ENCODE measurements at regions not wholly inside any gene's neighbourhood (a gene's known extent, or its start where the extent isn't known, plus 50 kb on each side); places are given as distances from the start of the nearest gene placed in this dataset.
"Not testable (repeated sequence)": the region's sequence is repeated elsewhere in the genome, so short reads cannot be mapped to it uniquely, and the experiment has no call there.

DNA sequence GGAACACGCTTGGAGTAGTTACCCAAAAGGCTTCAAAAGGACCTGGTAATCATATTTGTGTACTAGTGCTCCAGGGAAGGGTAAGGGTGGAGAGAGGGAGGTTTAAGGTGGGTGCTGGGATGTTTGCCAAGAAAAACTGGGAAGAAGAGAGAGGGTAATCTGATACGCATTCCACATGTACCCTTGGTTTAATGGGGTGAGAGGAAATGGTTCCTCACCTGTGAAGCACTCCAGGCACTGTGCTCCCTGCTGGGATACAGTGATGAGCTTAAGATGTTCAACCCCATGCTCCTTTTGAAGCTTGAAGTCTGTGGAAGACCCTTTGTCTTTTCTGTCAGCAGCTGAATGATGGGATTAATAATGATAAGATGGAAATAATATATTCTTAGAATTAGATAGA, 98.4 kb downstream of the COX7C start:
- H3K4me1 ChIP-seq (ENCODE audit: control insufficient read depth in 1 of 2, insufficient read depth in 2 of 2, low read length in 2 of 2): no peaks in the 10 kb centered on the region
- H3K9ac ChIP-seq (ENCODE audit: insufficient read depth, low read length, poor library complexity, severe bottlenecking): no peak overlapping the region
- H2AFZ ChIP-seq (ENCODE audit: insufficient read depth, low read depth, low read length, poor library complexity, severe bottlenecking): no peak overlapping the region
- TF ChIP-seq, protein P1, sequence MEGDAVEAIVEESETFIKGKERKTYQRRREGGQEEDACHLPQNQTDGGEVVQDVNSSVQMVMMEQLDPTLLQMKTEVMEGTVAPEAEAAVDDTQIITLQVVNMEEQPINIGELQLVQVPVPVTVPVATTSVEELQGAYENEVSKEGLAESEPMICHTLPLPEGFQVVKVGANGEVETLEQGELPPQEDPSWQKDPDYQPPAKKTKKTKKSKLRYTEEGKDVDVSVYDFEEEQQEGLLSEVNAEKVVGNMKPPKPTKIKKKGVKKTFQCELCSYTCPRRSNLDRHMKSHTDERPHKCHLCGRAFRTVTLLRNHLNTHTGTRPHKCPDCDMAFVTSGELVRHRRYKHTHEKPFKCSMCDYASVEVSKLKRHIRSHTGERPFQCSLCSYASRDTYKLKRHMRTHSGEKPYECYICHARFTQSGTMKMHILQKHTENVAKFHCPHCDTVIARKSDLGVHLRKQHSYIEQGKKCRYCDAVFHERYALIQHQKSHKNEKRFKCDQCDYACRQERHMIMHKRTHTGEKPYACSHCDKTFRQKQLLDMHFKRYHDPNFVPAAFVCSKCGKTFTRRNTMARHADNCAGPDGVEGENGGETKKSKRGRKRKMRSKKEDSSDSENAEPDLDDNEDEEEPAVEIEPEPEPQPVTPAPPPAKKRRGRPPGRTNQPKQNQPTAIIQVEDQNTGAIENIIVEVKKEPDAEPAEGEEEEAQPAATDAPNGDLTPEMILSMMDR (IDR thresholded peaks at IDR 0.05): no peak
- WGBS (ENCODE audit: insufficient coverage): 100% methylated on average over 2 of the region's 2 CpGs
- no peaks in the 10 kb centered on the region for H3K79me2 ChIP-seq (ENCODE audit: insufficient read depth, low read length)
- Mint-ChIP-seq H3K27ac (no peak overlapping the region), H3K36me3 (no peaks in the 10 kb centered on the region), H3K27me3 (ENCODE audit: low read depth in 3 of 3) (no peaks in the 10 kb centered on the region), H3K4me1 (no peaks in the 10 kb centered on the region), H3K4me3 (no peak overlapping the region), H3K9me3 (peaks cover 0 to 6% (median 0%) of the 10 kb centered on the region in 7 donors)
- no peaks in the 10 kb centered on the region for H3K27me3 ChIP-seq (ENCODE audit: control insufficient read depth in 2 of 2, insufficient read depth in 2 of 2, low read length in 2 of 2)
- H3K27ac ChIP-seq (ENCODE audit: low read depth in 1 of 2, low read length in 2 of 2): no peak overlapping the region
- H3K4me3 ChIP-seq (replicated peaks in 1 of 3; ENCODE audit: low read depth in 2 of 3, low read length in 3 of 3): no peak overlapping the region
- H3K36me3 ChIP-seq (replicated peaks in 1 of 2; ENCODE audit: control insufficient read depth in 1 of 2, insufficient read depth in 2 of 2, low read length in 2 of 2): no peaks in the 10 kb centered on the region
- no peaks in the 10 kb centered on the region for H4K20me1 ChIP-seq (ENCODE audit: insufficient read depth, low read length)
- intact Hi-C loops (cut with micrococcal nuclease): no loop called here
- H3K4me2 ChIP-seq (replicated peaks; ENCODE audit: extremely low read depth, low read length, poor library complexity, severe bottlenecking): no peak overlapping the region
- H3K9me3 ChIP-seq (replicated peaks in 1 of 2; ENCODE audit: control insufficient read depth in 1 of 2, insufficient read depth in 1 of 2, low read length in 2 of 2): peaks cover 0 to 3% of the 10 kb centered on the region in 2 donors
- no peak for DNase-seq

DNA sequence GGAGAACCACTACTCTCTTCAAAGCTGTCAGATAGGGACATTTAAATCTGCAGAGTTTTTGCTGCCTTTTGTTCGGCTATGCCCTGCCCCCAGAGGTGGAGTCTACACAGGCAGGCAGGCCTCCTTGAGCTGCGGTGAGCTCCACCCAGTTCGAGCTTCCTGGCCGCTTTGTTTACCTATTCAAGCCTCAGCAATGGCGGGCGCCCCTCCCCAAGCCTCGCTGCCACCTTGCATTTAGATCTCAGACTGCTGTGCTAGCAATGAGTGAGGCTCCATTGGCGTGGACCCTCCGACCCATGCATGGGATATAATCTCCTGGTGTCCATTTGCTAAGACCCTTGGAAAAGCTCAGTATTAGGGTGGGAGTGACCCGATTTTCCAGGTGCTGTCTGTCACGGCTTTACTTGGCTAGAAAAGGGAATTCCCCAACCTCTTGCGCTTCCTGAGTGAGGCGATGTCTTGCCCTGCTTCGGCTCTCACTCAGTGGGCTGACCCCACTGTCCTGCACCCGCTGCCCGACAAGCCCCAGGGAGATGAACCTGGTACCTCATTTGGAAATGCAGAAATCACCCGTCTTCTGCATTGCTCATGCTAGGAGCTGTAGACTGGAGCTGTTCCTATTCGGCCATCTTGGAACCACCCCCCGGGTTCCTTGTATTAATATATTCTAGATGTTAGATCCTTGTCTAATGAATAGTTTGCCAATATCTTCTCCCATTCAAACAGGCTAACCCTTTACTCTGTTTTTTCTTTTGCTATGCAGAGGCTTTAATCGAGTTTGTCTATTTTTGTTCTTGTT, 113.8 kb downstream of the COX7C start:
- DNase-seq; H3K9ac ChIP-seq (ENCODE audit: insufficient read depth, low read length, poor library complexity, severe bottlenecking); H3K27ac Mint-ChIP-seq; H3K27ac ChIP-seq (ENCODE audit: low read depth in 1 of 2, low read length in 2 of 2); H3K79me2 ChIP-seq (ENCODE audit: insufficient read depth, low read length); H3K4me3 Mint-ChIP-seq; H3K36me3 Mint-ChIP-seq; H4K20me1 ChIP-seq (ENCODE audit: insufficient read depth, low read length); H3K4me1 Mint-ChIP-seq; intact Hi-C loops (cut with micrococcal nuclease); H3K4me3 ChIP-seq (replicated peaks in 1 of 3; ENCODE audit: low read depth in 2 of 3, low read length in 3 of 3); H2AFZ ChIP-seq (ENCODE audit: insufficient read depth, low read depth, low read length, poor library complexity, severe bottlenecking); H3K27me3 ChIP-seq (ENCODE audit: control insufficient read depth in 2 of 2, insufficient read depth in 2 of 2, low read length in 2 of 2); H3K36me3 ChIP-seq (replicated peaks in 1 of 2; ENCODE audit: control insufficient read depth in 1 of 2, insufficient read depth in 2 of 2, low read length in 2 of 2); H3K4me2 ChIP-seq (replicated peaks; ENCODE audit: extremely low read depth, low read length, poor library complexity, severe bottlenecking); H3K27me3 Mint-ChIP-seq (ENCODE audit: low read depth in 3 of 3); H3K4me1 ChIP-seq (ENCODE audit: control insufficient read depth in 1 of 2, insufficient read depth in 2 of 2, low read length in 2 of 2): not testable (repeated sequence)
- H3K9me3 ChIP-seq (replicated peaks in 1 of 2; ENCODE audit: control insufficient read depth in 1 of 2, insufficient read depth in 1 of 2, low read length in 2 of 2): peaks cover 0 to 10% of the 10 kb centered on the region in 2 donors
- peaks cover 8 to 27% (median 14%) of the 10 kb centered on the region in 7 donors for H3K9me3 Mint-ChIP-seq
- 94% methylated on average over 12 of the region's 20 CpGs for WGBS (ENCODE audit: insufficient coverage)

All from CD14-positive monocyte (primary cell).